IPS-18c (cell line): ENCODE measurements at regions not wholly inside any gene's neighbourhood (a gene's known extent, or its start where the extent isn't known, plus 50 kb on each side); places are given as distances from the start of the nearest gene placed in this dataset.

Experiments used
- H3K4me3 ChIP-seq: 2 replicates; pipeline ENCODE4 v1.7.0; 2013; ENCODE audit warnings: low read depth, mild to moderate bottlenecking, low read length, moderate library complexity; ENCODE audit not compliant: insufficient read depth
- H3K9me3 ChIP-seq: one replicate; pipeline ENCODE4 v1.6.1; 2013; ENCODE audit warnings: mild to moderate bottlenecking, low read length, moderate library complexity; ENCODE audit not compliant: control insufficient read depth, insufficient read depth

DNA sequence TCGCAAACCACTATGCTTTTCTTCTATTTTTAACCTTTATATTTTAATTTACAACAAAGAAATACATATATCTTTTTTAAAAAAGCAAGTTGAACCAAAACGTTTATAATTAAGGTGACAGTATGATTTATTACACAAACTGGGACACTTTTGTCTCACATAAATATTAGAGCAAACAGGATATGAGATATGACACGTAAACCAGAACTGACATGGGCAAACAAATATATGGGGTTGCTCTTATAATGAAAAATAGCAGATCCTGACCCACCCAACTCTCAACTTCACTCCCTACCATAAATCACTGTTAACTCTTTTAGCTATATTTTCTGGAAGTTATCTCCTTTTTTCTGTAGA, 177.0 kb upstream of the EDNRA start:
- Histone ChIP-seq H3K9me3 (no peaks in the 10 kb centered on the region), H3K4me3 (no peak overlapping the region)

DNA sequence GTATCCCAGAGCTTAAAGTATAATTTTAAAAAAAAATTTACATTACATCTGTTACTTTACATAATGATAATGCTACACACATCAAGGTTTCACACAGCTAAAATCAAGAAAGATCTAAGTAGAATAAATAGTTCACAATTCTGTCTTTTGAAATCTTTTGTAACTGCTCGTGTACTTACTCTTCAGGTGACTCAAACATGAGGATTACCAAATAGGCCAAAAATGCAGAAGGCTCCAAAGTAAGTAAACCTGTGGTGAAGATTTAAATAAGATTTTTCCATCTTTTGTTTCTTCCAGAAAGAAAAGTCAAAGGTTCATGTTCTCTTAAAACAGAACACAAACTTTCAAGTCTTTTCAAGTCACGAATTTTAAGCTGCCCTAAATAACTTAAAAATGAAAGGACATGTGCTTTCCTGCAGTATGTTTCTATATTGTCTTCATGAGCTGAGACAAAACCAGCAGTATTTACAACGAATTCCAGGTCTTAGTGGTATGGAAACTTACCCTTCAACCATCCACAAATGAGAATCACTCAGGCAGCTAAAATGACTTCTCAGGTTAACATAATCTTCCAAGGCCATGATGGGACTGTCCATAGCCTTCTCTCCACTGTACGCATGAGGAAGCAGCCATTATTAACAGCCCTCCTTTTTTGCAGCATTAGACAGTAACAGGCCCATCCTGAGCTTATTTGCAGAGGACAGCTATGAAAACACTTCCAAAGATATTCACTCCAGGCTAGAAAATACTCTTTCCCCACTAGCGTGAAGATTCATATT, 172.8 kb upstream of the EDNRA start:
- H3K4me3 ChIP-seq: no peak overlapping the region

DNA sequence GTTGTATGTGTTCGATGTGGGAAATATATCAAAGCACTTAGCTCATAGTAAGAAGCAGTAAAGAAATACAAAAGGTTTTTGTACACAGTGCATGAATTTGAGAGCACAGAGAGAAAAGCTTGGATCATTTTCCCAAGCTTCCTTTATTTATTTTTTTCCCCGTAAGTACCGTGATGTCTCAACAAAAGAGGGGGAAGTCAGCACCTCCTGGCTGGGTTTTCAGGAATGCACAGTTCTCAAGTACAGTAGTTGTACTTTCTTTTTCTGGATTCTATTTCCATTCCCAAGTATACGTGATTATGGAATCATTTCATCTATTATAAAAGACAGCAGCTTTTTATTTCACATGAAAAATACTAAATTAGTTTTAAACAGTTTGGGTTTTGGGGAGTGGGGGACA, 171.5 kb upstream of the EDNRA start:
- H3K4me3 ChIP-seq: no peak overlapping the region
- H3K9me3 ChIP-seq: no peaks in the 10 kb centered on the region

More for the DNA sequence above, 172.8 kb upstream of the EDNRA start:
- no peaks in the 10 kb centered on the region for H3K9me3 ChIP-seq

DNA sequence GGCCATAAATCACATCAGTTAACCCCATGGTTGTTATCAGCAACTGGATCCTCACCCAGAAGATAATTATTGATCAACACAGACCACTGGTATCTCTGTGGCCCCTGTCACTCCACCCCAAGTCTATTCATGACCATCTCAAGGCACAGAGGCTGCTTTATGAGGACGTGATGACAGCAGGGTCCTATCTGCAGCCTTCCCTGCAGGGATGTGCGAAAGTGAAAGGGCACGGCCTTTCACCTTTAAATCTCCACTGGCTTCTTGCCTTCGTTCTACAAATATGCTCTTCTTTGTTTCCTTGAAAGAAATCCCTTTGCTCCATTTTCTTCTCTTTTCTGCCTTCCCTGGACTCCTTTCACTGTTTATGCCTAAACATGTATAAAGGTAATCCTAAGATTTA, 170.6 kb upstream of the EDNRA start:
- Histone ChIP-seq H3K9me3 (no peaks in the 10 kb centered on the region), H3K4me3 (no peak overlapping the region)

DNA sequence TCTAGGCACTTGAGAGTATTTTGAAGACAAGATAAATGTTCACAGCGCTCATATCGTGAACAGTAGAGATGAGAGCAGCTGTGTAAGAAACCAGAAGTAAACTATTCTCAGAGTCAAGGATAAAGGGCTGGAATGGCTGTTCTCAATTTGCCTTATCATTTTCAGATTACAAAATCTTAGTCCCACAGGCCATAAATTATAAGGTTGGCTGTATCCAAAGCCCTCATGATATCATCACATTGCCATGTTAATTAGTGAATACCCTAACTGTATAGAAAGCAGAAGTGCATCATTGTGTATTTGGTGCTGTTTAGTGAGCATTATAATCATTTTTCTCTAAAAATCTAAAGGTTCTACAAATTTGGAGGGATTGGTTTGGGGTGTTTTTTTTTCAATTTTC, 168.9 kb upstream of the EDNRA start:
- H3K4me3 ChIP-seq: no peak overlapping the region

DNA sequence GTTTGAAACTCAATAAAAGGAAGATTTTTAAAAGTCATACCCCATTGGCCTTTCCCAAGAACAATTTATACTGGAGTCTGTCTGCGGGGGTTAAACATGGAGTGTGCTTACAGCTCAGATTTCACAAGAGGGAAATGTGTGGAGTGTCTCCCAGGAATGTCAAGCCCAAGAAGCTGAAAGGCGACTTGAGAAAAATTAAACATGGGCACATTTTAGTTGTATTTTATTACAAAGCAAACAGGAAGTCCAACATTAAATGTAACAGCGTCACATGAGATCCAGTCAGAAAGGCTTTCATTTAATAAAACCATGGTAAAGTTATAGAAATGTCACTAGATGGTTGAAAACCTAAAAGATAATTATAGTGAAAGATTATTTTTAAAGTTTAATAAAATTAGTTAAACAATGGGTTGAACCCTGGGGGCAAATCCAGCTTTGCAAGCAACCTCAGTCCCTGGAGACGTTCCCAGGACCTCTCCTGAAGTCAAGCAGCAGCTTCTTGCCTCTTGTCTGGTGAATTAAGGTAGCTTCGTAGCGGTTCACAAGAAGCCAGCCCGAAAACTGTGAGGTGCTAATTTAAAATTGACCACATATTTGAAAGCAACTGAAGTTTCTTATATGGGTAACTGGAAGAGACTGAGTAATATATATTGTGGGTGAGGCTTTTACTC, 168.4 kb upstream of the EDNRA start:
- Histone ChIP-seq H3K9me3 (peaks cover 2% of the 10 kb centered on the region), H3K4me3 (no peak overlapping the region)

More for the DNA sequence above, 168.9 kb upstream of the EDNRA start:
- H3K9me3 ChIP-seq: no peaks in the 10 kb centered on the region

DNA sequence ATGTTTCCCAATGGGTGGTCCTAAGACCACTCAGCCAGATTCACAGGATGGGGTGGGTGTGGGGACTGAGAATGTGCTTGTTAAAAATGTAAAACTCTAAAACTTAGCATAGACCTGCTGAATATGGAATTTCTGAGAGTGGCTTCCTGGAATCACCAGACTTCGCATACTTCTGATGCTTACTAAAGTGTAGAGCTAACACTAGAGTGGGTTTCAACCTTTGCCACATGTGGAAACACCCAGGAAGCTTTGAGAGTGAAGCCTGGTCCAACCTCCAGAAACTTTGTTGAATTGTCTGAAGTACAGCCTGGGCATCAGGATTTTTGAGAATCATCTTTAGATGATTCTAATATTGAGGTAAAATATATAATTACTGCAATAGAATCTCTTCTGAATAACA, 167.8 kb upstream of the EDNRA start:
- Histone ChIP-seq H3K4me3 (no peak overlapping the region), H3K9me3 (peaks cover 2% of the 10 kb centered on the region)

DNA sequence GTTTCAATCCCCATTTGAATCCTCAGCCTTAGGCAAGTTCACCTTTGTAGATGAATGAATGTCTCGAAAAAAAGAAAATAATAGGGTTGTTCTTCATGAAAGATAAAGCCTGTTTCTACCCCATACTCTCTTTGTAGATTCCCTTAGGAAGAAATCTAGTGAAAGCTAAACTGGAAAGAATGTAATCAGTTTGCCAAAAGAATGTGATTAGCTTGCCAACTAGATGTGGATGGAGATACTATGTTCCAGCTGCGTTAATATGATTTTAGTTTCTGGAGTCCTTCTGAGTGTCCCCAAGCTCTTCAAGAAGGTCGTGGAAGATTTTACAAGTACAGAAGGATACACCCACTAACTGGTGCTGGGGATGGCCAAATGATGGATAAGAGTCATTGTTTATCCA, 162.3 kb upstream of the EDNRA start:
- Histone ChIP-seq H3K4me3 (no peak overlapping the region), H3K9me3 (peaks cover 2% of the 10 kb centered on the region)

DNA sequence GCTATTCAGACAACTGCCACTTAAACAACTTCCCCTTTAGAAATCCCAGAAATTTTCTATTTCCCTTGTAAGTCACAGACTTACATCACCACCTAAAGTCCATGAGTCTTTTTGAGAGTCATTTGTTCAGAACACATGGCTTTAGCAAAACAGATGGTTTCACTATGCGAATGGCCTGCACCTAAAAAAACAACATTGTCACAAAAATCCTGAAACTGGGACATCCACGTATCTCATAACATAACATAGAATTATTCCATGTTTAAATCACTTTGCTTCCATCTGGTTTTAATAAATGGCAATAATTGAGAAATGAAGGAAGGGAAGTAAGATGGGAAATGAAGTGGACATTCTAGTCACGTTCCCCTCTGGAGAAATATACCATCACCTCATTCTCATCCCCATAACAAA, 155.3 kb upstream of the EDNRA start:
- no peak overlapping the region for H3K4me3 ChIP-seq
- H3K9me3 ChIP-seq: no peaks in the 10 kb centered on the region

DNA sequence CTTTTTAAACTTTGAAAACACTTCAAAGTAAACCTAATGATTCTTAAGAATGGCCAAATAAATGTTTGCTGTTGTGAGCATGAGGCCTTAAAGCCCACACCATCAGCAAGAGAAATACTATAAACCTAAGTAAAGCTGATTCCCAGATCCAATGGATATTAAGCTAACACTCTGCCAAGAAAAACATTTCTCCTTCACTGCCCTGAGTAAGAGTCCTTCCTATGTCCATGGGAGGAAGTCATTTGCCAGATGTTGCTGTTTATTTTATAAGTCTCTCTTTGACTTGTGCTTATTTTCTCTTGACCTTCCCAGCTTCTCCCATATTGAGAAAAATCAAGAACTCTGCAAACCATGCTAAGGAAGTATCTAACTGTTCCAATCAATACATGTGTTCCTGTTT, 154.3 kb upstream of the EDNRA start:
- Histone ChIP-seq H3K4me3 (no peak overlapping the region), H3K9me3 (no peaks in the 10 kb centered on the region)

DNA sequence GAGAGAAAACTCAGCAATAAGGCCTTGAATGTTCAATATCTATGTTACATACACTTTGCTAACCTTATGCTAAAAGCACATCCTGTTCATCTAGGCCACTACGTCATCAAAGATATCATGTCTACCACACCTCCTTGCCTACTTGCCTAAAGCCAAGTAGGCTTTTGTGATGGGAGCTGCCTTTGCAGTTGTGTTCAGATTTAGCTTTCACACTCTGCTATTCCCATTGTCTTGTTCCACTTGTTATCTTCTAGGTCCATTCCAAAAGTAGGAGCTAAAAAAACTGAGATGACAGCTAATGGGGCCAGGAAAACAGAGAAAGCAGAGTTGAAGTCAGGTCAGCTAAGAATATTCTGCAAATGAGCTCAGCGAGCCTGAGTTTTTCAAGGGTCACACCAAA, 153.6 kb upstream of the EDNRA start:
- no peak overlapping the region for H3K4me3 ChIP-seq

DNA sequence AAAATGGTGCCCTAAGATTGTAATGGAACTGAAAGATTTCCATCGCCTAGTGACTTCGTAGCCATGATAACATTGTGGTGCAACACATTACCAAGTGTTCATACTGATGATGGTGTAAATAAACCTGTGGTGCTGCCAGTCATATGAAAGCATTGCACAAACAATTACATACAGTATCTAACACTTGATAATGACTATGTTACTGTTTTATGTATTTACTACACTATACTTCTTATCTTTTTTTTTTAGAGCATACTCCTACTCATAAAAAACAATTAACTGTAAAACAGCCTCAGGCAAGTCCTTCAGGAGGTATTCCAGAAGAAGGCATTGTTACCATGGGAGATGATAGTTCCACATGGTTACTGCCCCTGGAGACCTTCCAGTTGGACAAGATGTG, 152.7 kb upstream of the EDNRA start:
- H3K4me3 ChIP-seq: no peak overlapping the region

More for the DNA sequence above, 153.6 kb upstream of the EDNRA start:
- no peaks in the 10 kb centered on the region for H3K9me3 ChIP-seq

DNA sequence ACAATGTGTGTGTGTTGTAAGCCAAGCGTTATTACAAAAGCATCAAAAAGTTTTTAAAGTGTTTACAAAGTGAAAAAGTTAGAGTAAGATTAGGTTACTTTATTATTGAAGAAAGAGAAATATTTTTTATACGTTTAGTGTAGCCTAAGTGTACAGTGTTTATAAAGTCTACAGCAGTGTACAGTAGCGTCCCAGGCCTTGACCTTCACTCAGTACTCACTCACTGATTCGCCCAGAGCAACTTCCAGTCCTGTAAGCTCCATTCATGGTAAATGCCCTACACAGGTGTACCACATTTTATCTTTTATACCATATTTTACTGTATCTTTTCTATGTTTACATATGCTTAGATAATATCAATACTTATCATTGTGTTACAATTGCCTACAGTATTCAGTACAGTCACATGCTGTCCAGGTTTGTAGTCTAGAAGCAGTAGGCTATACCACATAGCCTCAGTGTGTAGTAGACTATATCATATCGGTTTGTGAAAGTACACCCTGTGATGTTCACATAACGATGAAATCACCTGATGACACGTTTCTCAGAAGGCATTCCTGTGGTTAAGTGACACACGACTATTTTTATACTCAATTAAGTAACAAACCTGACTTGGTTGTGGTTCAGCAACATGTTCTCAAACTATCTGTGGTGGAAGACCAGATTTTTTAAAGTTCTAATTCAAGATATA, 152.0 kb upstream of the EDNRA start:
- H3K9me3 ChIP-seq: no peaks in the 10 kb centered on the region
- no peak overlapping the region for H3K4me3 ChIP-seq

More for the DNA sequence above, 152.7 kb upstream of the EDNRA start:
- H3K9me3 ChIP-seq: no peaks in the 10 kb centered on the region

DNA sequence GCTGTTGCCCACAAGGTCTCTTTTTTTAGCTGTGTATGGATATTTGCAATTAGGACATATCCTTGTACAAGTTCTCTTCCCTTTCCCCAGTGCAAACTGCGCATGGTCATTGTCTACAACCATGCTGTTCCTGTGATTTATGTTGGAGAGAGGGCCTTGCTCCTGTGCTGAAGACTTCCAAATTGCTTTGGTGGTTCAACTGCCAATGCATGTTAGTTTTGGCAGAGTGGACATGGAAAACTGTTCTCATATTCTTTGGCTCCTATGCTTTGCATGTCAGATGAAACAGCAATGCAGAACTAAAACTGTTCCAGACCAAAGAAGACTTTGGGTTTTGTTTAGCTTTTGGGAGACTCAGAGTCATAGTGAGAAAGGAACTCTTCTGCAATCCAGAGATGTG, 148.8 kb upstream of the EDNRA start:
- H3K4me3 ChIP-seq: no peak overlapping the region
- no peaks in the 10 kb centered on the region for H3K9me3 ChIP-seq

DNA sequence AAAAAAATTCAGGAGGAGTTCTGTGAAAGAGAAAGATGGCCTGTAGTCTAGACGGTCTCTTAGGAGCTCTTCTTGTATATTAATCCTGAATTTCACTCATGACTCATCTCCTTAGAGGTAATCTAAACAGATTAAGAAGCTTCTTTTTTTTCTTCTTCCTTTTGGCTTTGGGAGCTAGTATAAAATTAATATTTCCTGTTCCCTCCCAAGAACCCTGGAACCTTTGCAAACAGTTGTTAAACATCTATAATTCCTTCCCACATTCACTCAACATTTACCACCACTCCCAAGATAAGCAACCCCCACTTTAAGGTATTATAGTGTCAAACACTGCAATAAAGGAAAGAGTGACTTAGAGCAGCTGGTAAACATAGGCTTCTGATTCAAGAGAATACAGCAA, 146.4 kb upstream of the EDNRA start:
- Histone ChIP-seq H3K9me3 (no peaks in the 10 kb centered on the region), H3K4me3 (no peak overlapping the region)

DNA sequence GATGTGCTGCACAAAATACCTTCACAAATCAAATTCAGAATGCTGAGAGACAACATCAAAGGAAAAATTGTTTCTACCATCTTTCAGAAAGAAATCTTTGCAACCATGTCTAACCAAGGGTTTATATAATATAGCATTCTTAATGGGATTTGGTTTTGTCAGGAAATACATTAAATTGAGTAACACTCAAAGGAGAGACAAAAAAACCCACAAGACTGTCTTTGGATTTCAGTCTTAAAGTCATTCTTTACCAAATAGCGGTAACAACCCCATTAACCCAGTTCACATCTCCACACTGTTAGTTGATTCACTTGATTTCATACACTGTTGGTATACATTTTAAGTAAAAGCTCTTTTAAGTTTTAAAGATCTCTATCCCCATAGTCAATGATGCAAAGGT, 145.7 kb upstream of the EDNRA start:
- H3K4me3 ChIP-seq: no peak overlapping the region

DNA sequence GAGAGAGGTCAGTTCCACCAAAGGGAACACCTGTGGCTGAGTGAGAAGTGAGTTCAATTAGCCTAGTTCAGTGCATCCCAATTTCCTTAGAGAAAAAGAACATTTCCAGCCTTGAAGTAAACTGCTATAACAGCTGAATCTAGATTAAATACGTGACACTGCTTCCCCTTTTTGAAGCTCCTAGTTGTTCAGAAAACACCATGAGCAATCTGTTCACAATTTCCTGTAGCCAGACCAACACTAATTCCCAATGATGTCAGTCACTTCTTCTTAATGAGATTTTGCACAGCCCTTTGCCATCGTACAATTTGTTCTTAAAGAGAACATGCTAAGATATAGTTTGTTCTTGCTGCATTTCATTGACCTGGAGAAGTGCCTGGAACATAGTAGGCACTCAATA, 144.6 kb upstream of the EDNRA start:
- no peaks in the 10 kb centered on the region for H3K9me3 ChIP-seq
- no peak overlapping the region for H3K4me3 ChIP-seq

More for the DNA sequence above, 145.7 kb upstream of the EDNRA start:
- H3K9me3 ChIP-seq: no peaks in the 10 kb centered on the region

DNA sequence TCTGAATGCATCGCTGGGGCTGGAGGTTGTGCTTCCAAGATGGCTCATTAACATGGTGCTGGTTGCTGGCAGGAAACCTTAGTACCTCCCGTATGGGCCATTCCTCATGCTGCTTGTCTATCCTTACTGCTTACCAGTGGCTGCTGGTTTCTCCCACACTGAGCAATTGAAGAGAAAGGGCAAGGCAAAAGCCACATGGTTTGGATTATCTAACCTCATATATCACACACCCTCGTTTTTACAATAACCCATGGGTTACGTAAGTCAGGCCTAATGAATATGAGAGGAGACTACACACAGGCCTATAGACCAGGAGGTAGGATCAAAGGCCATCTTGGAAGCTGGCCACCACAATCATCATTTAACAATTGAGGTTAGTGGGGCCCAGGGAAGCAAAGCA, 141.8 kb upstream of the EDNRA start:
- Histone ChIP-seq H3K4me3 (no peak overlapping the region), H3K9me3 (no peaks in the 10 kb centered on the region)
